ENCODE measurements at regions not wholly inside any gene's neighbourhood (a gene's known extent, or its start where the extent isn't known, plus 50 kb on each side); places are given as distances from the start of the nearest gene placed in this dataset.

- H4K5ac ChIP-seq (ENCODE audit: insufficient read length, low read depth, low read length): no peak overlapping the region
- no peaks in the 10 kb centered on the region for H3K79me2 ChIP-seq (ENCODE audit: control insufficient read depth in 1 of 2, insufficient read depth in 2 of 2, low read length in 2 of 2)
- DNase-seq (ENCODE audit: low read depth in 1 of 2, low spot score in 2 of 2) (no peak), FAIRE-seq (no peak)
- H4K91ac ChIP-seq (replicated peaks; ENCODE audit: insufficient read length, low read length): no peak overlapping the region
- no peaks in the 10 kb centered on the region for H4K20me1 ChIP-seq (replicated peaks in 1 of 2; ENCODE audit: control insufficient read depth in 1 of 2, insufficient read depth in 2 of 2, low read length in 2 of 2)
- H2AFZ ChIP-seq (ENCODE audit: low read length): no peak overlapping the region
- H3K4ac ChIP-seq (replicated peaks; ENCODE audit: insufficient read length, low read depth, low read length): no peak overlapping the region
- no peak overlapping the region for H2BK120ac ChIP-seq (replicated peaks; ENCODE audit: low read depth, low read length)
- ChIA-PET CTCF (ENCODE audit: partially characterized antibody) (no interaction called here), POLR2A (ENCODE audit: partially characterized antibody) (no interaction called here)
- H3K4me3 ChIP-seq (ENCODE audit: extremely low read depth in 1 of 4, insufficient read depth in 2 of 4, low read depth in 3 of 4, low read length in 4 of 4): no peak overlapping the region
- no peak overlapping the region for H3K4me2 ChIP-seq (ENCODE audit: insufficient read depth in 1 of 2, low read depth in 2 of 2, low read length in 2 of 2)
- H3K18ac ChIP-seq (ENCODE audit: extremely low read depth, low read length): no peak overlapping the region
- H4K8ac ChIP-seq (ENCODE audit: extremely low read depth, insufficient read depth, low read length): no peak overlapping the region
- no peak overlapping the region for H2BK15ac ChIP-seq (ENCODE audit: low read length)
- no peak overlapping the region for H3K27ac ChIP-seq (ENCODE audit: low read depth, low read length)
- H2AK5ac ChIP-seq (ENCODE audit: low read depth, low read length): no peak overlapping the region
- no peak overlapping the region for H2BK5ac ChIP-seq (ENCODE audit: low read depth, low read length)
- no peaks in the 10 kb centered on the region for H3K4me1 ChIP-seq (replicated peaks in 1 of 4; ENCODE audit: control insufficient read depth in 3 of 4, insufficient read depth in 4 of 4, low read length in 3 of 4)
- H3K23ac ChIP-seq (ENCODE audit: insufficient read length): no peak overlapping the region
- 92% methylated on average over 4 of the region's 4 CpGs; no CpG with 5 or more reads in 1 of the 2 experiments for WGBS, 2 experiments (ENCODE audit: extremely low coverage in 1 of 2, insufficient coverage in 1 of 2, insufficient read length in 1 of 2, insufficient replicate concordance in 2 of 2, low coverage in 1 of 2, low lambda C conversion rate in 2 of 2, missing lambda C conversion rate in 1 of 2)
- H3K36me3 ChIP-seq (ENCODE audit: control insufficient read depth in 2 of 4, insufficient read depth in 4 of 4, low read length in 3 of 4): no peaks in the 10 kb centered on the region
- H3K9me3 ChIP-seq (ENCODE audit: insufficient read depth in 2 of 2, low read depth in 1 of 2, low read length in 1 of 2): peaks cover 4 to 8% of the 10 kb centered on the region in 2 experiments
- no peak overlapping the region for H2BK20ac ChIP-seq (ENCODE audit: low read length)
- H3K23me2 ChIP-seq (ENCODE audit: low read depth, low read length): no peaks in the 10 kb centered on the region
- H3K9ac ChIP-seq (replicated peaks in 1 of 4; ENCODE audit: extremely low read depth in 1 of 4, low read depth in 3 of 4, low read length in 3 of 4): no peak overlapping the region
- no peak overlapping the region for H3K56ac ChIP-seq (replicated peaks; ENCODE audit: insufficient read length, low read depth, low read length)
- H3K27me3 ChIP-seq (replicated peaks in 1 of 4; ENCODE audit: control insufficient read depth in 3 of 4, extremely low read depth in 1 of 4, insufficient read depth in 3 of 4, low read length in 3 of 4): no peaks in the 10 kb centered on the region
- H2BK12ac ChIP-seq (ENCODE audit: low read depth, low read length): no peak overlapping the region
- H3K14ac ChIP-seq (ENCODE audit: insufficient read length): no peak overlapping the region
- no peaks in the 10 kb centered on the region for H3K79me1 ChIP-seq (ENCODE audit: low read depth, low read length)
- TF ChIP-seq CREB1 (IDR thresholded peaks at IDR 0.05) (no peak), E2F6 (IDR thresholded peaks at IDR 0.05) (no peak), TBP (IDR thresholded peaks at IDR 0.05; ENCODE audit: low read depth, low read length) (no peak), YY1 (IDR thresholded peaks at IDR 0.05; ENCODE audit: low read depth, low read length) (no peak), SRF (IDR thresholded peaks at IDR 0.05; ENCODE audit: low read depth, low read length) (no peak), NRF1 (IDR thresholded peaks at IDR 0.05; ENCODE audit: low read depth, low read length) (no peak), RXRA (IDR thresholded peaks at IDR 0.05; ENCODE audit: insufficient read depth, low read depth, low read length) (no peak), EZH2 (IDR thresholded peaks at IDR 0.05; ENCODE audit: low read depth, low read length, severe bottlenecking) (no peak), POLR2A (IDR thresholded peaks at IDR 0.05; ENCODE audit: control extremely low read depth in 1 of 2, low read depth in 2 of 2, low read length in 2 of 2) (no peak), RNF2 (IDR thresholded peaks at IDR 0.05; ENCODE audit: borderline replicate concordance, low read depth, low read length, missing control alignments, poor library complexity, severe bottlenecking) (no peak)
Observed at GRCh38 chr4:175048906-175049305, 130.7 kb downstream of the ADAM29 start.

Measured in H1 (cell line).